Duodenal mucosa (tissue), 2 donors: ENCODE measurements at regions not wholly inside any gene's neighbourhood (a gene's known extent, or its start where the extent isn't known, plus 50 kb on each side); places are given as distances from the start of the nearest gene placed in this dataset.
"Not testable (repeated sequence)": the region's sequence is repeated elsewhere in the genome, so short reads cannot be mapped to it uniquely, and the experiment has no call there.

Experiments used
- H3K27ac ChIP-seq: one replicate; pipeline ENCODE4 v1.7.0; 2013; ENCODE audit warnings: low read depth, low read length
- H3K27me3 ChIP-seq, 2 donors: one replicate each; pipeline ENCODE4 v1.7.0; 2013; ENCODE audit warnings: low read length in 2 of 2, control low read depth in 1 of 2; ENCODE audit not compliant: insufficient read depth in 2 of 2, control insufficient read depth in 1 of 2
- H3K36me3 ChIP-seq, 2 donors: one replicate each; pipeline ENCODE4 v1.7.0; 2013; ENCODE audit warnings: low read length in 2 of 2, control low read depth in 1 of 2; ENCODE audit not compliant: insufficient read depth in 2 of 2, control insufficient read depth in 1 of 2
- H3K4me1 ChIP-seq, 2 donors: one replicate each; pipeline ENCODE4 v1.7.0; 2013; ENCODE audit warnings: low read length in 2 of 2, control low read depth in 1 of 2; ENCODE audit not compliant: insufficient read depth in 2 of 2, control insufficient read depth in 1 of 2
- H3K4me3 ChIP-seq, 2 donors: one replicate each; pipeline ENCODE4 v1.7.0; 2013; ENCODE audit warnings: low read length in 2 of 2, low read depth in 1 of 2
- H3K9ac ChIP-seq, 2 donors: one replicate each; pipeline ENCODE4 v1.7.0; 2013; ENCODE audit warnings: low read length in 2 of 2, low read depth in 1 of 2
- H3K9me3 ChIP-seq, 2 donors: one replicate each; pipeline ENCODE4 v1.7.0; 2013; ENCODE audit warnings: low read length in 2 of 2, control low read depth in 1 of 2; ENCODE audit not compliant: control insufficient read depth in 1 of 2

DNA sequence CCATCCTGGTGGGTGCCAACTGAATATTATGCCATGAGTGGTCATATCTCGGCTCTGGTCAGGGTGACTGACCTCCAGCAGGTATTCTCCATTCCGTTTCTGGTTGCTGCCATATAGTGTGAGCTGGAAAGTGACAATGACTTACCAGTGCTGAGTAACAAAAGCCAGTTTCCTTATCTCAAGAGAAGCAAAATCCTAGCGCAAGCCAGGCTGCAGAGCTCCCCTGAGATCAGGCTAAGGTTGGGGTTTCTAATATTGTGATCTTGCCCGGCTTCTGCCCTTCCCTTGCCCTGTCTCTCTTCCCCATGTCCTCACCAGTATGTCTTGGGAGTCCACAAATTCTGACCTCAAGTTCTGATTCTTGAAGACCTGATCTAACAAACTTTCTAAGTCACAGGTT is 271.3 kb upstream of the SPTLC3 start:
- Histone ChIP-seq H3K9ac (no peak overlapping the region), H3K4me1 (no peaks in the 10 kb centered on the region), H3K4me3 (no peak overlapping the region), H3K27ac (no peak overlapping the region), H3K36me3 (no peaks in the 10 kb centered on the region), H3K9me3 (no peaks in the 10 kb centered on the region), H3K27me3 (no peaks in the 10 kb centered on the region)

- Histone ChIP-seq H3K36me3 (no peaks in the 10 kb centered on the region), H3K9me3 (no peaks in the 10 kb centered on the region), H3K4me1 (no peaks in the 10 kb centered on the region), H3K9ac (no peak overlapping the region), H3K27ac (no peak overlapping the region), H3K4me3 (no peak overlapping the region), H3K27me3 (no peaks in the 10 kb centered on the region)
These were observed 270.9 kb upstream of the SPTLC3 start for GRCh38 chr20:12737900-12738299.

- H3K27me3 ChIP-seq = no peaks in the 10 kb centered on the region
- H3K36me3 ChIP-seq = no peaks in the 10 kb centered on the region
- no peaks in the 10 kb centered on the region for H3K9me3 ChIP-seq
- H3K27ac ChIP-seq = no peak overlapping the region
- no peak overlapping the region for H3K4me3 ChIP-seq
- H3K4me1 ChIP-seq = no peaks in the 10 kb centered on the region
- no peak overlapping the region for H3K9ac ChIP-seq
These were observed 268.1 kb upstream of the SPTLC3 start for GRCh38 chr20:12740647-12741046.

DNA sequence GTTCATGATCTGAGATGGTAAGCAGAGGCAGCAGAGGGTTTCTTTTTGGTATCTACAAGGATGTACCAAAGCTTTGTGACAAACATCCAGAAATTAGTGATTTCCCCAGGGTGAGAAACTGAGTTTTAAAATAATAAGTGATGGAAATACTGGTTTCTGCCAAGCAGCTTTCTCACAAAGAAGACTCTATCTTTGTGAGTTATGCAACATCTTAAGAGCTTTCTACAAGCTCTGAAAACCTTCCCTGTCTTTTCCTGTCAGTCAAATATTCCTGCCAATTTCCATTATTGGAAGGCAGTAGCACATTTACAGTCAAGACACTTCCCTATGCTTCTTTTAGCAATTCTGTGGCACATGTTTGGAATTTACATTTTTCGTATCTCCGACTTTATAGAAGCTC is 264.7 kb upstream of the SPTLC3 start:
- Histone ChIP-seq H3K27ac (no peak overlapping the region), H3K27me3 (no peaks in the 10 kb centered on the region), H3K9ac (no peak overlapping the region), H3K4me3 (no peak overlapping the region), H3K36me3 (no peaks in the 10 kb centered on the region), H3K4me1 (no peaks in the 10 kb centered on the region), H3K9me3 (no peaks in the 10 kb centered on the region)

DNA sequence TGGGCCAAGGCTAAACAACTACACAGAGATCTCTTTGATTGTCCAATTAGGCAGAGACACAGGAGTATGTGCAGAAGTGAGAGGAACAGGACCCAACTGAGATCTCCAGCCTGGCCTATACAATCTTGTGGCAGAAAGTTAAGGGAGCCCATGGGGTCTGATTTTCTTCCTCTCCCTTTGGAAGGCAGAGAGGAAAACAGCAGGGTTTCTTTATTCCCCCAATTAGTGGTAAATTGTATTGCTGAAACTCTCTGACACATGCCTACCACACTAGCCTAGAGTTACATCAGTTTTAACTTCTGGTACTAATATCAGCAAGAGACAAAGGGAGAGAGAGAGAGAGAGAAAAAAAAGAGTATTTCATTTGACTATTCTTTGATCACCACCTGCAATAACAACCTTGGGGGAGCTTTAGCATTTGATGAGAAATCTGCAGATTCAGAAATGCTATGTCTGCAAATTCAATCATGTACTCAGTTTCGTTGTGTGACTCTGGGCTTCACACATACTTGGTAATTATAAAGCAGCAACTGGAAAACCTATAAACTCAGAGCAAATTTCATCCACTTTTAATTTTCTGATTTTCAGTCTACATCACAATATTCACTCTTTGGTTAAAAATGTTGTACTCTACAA is 260.3 kb upstream of the SPTLC3 start:
- H3K4me1 ChIP-seq = no peaks in the 10 kb centered on the region
- no peak overlapping the region for H3K27ac ChIP-seq
- no peaks in the 10 kb centered on the region for H3K27me3 ChIP-seq
- no peaks in the 10 kb centered on the region for H3K36me3 ChIP-seq
- H3K9me3 ChIP-seq = no peaks in the 10 kb centered on the region
- no peak overlapping the region for H3K9ac ChIP-seq
- H3K4me3 ChIP-seq = no peak overlapping the region

- Histone ChIP-seq H3K4me1 (no peaks in the 10 kb centered on the region), H3K9ac (no peak overlapping the region), H3K4me3 (no peak overlapping the region), H3K27me3 (no peaks in the 10 kb centered on the region), H3K36me3 (no peaks in the 10 kb centered on the region), H3K27ac (no peak overlapping the region), H3K9me3 (no peaks in the 10 kb centered on the region)
These were observed 258.6 kb upstream of the SPTLC3 start for GRCh38 chr20:12750221-12750620.

GRCh38 chr20:12752900-12753693 is 255.7 kb upstream of the SPTLC3 start:
- H3K4me1 ChIP-seq, H3K4me3 ChIP-seq, H3K27me3 ChIP-seq, H3K27ac ChIP-seq, H3K9me3 ChIP-seq, H3K9ac ChIP-seq, H3K36me3 ChIP-seq: not testable (repeated sequence)

DNA sequence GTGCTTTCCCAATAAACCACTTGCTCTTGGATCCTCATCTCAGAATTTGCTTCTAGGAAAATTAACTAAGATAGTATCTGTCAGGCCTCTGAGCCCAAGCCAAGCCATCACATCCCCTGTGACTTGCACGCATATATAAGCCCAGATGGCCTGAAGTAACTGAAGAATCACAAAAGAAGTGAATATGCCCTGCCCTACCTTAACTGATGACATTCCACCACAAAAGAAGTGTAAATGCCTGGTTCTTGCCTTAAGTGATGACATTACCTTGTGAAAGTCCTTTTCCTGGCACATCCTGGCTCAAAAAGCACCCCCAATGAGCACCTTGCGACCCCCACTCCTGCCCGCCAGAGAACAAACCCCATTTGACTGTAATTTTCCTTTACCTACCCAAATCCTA is 255.0 kb upstream of the SPTLC3 start:
- H3K9me3 ChIP-seq, H3K4me1 ChIP-seq, H3K27ac ChIP-seq, H3K4me3 ChIP-seq, H3K27me3 ChIP-seq, H3K9ac ChIP-seq, H3K36me3 ChIP-seq: not testable (repeated sequence)

DNA sequence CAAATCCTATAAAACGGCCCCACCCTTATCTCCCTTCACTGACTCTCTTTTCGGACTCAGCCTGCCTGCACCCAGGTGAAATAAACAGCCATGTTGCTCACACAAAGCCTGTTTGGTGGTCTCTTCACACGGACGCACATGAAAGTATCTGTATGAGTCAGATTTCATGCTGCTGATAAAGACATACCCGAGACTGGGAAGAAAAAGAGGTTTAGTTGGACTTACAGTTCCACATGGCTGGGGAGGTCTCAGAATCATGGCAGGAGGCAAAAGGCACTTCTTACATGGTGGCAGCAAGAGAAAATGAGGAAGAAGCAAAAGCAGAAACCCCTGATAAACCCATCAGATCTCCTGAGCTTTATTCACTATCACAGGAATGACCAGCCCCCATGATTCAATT is 249.3 kb upstream of the SPTLC3 start:
- not testable (repeated sequence) for H3K27me3 ChIP-seq, H3K9ac ChIP-seq, H3K4me1 ChIP-seq, H3K27ac ChIP-seq, H3K36me3 ChIP-seq, H3K9me3 ChIP-seq, H3K4me3 ChIP-seq

DNA sequence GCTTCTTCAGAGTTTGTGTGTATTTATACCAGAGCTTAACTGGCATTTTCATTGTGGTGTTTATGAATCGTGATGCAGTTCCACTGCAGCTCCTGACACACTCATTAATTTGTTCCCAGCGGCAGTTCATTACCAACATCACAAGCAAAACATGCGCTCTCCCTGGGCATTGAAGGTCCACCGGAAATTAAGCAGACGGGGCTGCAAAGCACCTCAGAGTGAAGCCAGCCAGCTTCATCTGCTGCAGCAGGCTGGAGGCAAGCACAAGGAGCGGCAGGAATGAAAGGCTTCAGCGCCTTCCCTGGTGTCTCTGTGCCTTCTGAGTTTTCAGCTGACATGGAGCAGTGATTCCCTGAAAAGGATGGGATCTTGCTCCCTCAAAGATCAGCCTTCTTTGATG is 246.0 kb upstream of the SPTLC3 start:
- no peak overlapping the region for H3K4me3 ChIP-seq
- H3K4me1 ChIP-seq = no peaks in the 10 kb centered on the region
- no peaks in the 10 kb centered on the region for H3K9me3 ChIP-seq
- no peak overlapping the region for H3K9ac ChIP-seq
- no peaks in the 10 kb centered on the region for H3K27me3 ChIP-seq
- H3K27ac ChIP-seq = no peak overlapping the region
- H3K36me3 ChIP-seq = no peaks in the 10 kb centered on the region
